ENCODE measurements at regions not wholly inside any gene's neighbourhood (a gene's known extent, or its start where the extent isn't known, plus 50 kb on each side); places are given as distances from the start of the nearest gene placed in this dataset.

DNA sequence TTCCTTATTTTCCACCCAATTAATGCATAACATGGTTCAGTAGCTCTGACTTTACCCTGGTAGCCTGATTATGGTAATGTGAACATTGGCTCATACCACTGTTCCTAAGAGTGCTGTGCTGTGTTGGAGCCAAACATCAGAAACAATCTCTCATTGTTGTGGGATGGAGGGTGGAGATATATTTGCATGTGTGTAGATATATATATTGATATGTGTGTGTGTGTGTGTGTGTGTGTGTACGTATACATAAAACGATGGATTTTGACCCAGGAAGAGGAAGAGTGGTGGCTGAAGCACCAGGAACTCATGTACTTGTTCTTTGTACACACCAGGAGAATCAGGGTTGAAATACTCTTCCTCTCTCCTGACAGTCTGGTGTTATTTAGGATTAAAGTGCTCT, 247.7 kb downstream of the IL15 start:
- H3K4me1 Mint-ChIP-seq (ENCODE audit: low read depth, unreplicated experiment), result no peaks in the 10 kb centered on the region
- H2AFZ ChIP-seq (ENCODE audit: low read depth, low read length), result no peak overlapping the region
- no peaks in the 10 kb centered on the region for H3K9me3 Mint-ChIP-seq (ENCODE audit: unreplicated experiment)

DNA sequence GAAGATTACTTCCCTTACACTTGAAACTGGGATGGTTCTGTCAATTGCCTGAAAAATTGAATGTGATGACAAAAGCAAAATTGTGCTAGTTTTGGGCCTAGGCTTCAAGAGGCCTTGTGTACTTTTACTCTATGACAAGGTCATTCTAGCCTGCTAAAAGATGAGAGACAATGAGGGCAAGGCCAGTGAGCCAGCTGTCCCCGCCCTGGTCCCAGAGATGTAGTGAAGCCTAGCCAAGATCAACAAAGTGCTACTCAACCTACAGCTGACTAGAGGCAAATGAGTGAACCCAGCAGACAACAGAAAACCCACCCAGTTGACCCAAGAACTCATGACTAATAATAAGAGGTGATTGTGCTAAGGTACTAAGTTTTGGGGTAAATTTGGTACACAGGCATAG, 248.7 kb downstream of the IL15 start:
- H3K4me3 ChIP-seq (ENCODE audit: insufficient read depth, low read depth, low read length), result no peak overlapping the region
- no peak overlapping the region for H3K4me2 ChIP-seq (ENCODE audit: low read length)
- H4K20me1 ChIP-seq (ENCODE audit: insufficient read depth, low read length), result no peaks in the 10 kb centered on the region
- no peak for TF ChIP-seq EZH2 (IDR thresholded peaks at IDR 0.05; ENCODE audit: insufficient read depth, low read length)
- TF ChIP-seq, protein P1, sequence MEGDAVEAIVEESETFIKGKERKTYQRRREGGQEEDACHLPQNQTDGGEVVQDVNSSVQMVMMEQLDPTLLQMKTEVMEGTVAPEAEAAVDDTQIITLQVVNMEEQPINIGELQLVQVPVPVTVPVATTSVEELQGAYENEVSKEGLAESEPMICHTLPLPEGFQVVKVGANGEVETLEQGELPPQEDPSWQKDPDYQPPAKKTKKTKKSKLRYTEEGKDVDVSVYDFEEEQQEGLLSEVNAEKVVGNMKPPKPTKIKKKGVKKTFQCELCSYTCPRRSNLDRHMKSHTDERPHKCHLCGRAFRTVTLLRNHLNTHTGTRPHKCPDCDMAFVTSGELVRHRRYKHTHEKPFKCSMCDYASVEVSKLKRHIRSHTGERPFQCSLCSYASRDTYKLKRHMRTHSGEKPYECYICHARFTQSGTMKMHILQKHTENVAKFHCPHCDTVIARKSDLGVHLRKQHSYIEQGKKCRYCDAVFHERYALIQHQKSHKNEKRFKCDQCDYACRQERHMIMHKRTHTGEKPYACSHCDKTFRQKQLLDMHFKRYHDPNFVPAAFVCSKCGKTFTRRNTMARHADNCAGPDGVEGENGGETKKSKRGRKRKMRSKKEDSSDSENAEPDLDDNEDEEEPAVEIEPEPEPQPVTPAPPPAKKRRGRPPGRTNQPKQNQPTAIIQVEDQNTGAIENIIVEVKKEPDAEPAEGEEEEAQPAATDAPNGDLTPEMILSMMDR (IDR thresholded peaks at IDR 0.05; ENCODE audit: insufficient read depth, low read depth, low read length), result no peak
- no peak overlapping the region for H3K27ac Mint-ChIP-seq (ENCODE audit: unreplicated experiment)
- no peaks in the 10 kb centered on the region for H3K4me1 ChIP-seq (ENCODE audit: insufficient read depth, low read length)
- no peaks in the 10 kb centered on the region for H3K36me3 ChIP-seq (ENCODE audit: insufficient read depth, low read length)
- H3K9me3 ChIP-seq (ENCODE audit: insufficient read depth, low read depth, low read length), result no peaks in the 10 kb centered on the region
- no peaks in the 10 kb centered on the region for H3K27me3 Mint-ChIP-seq (ENCODE audit: low read depth, unreplicated experiment)
- DNase-seq (ENCODE audit: low read depth), result no peak
- H3K9me3 Mint-ChIP-seq (ENCODE audit: unreplicated experiment), result no peaks in the 10 kb centered on the region
- H3K4me1 Mint-ChIP-seq (ENCODE audit: low read depth, unreplicated experiment), result no peaks in the 10 kb centered on the region
- no peaks in the 10 kb centered on the region for H3K27me3 ChIP-seq (ENCODE audit: insufficient read depth, low read length)
- no peaks in the 10 kb centered on the region for H3K79me2 ChIP-seq (ENCODE audit: insufficient read depth, low read length)
- no peak overlapping the region for H3K9ac ChIP-seq (ENCODE audit: low read length)
- no peak overlapping the region for H2AFZ ChIP-seq (ENCODE audit: low read depth, low read length)
- no peak overlapping the region for H3K4me3 Mint-ChIP-seq (ENCODE audit: unreplicated experiment)
- peak; percentile 32 for FAIRE-seq
- no peak overlapping the region for H3K27ac ChIP-seq (ENCODE audit: low read depth, low read length)
- no peaks in the 10 kb centered on the region for H3K36me3 Mint-ChIP-seq (ENCODE audit: low read depth, unreplicated experiment)

More for the DNA sequence above, 247.7 kb downstream of the IL15 start:
- Histone ChIP-seq H3K36me3 (ENCODE audit: insufficient read depth, low read length) (no peaks in the 10 kb centered on the region), H3K4me1 (ENCODE audit: insufficient read depth, low read length) (no peaks in the 10 kb centered on the region), H3K9me3 (ENCODE audit: insufficient read depth, low read depth, low read length) (no peaks in the 10 kb centered on the region), H3K4me2 (ENCODE audit: low read length) (no peak overlapping the region), H3K9ac (ENCODE audit: low read length) (no peak overlapping the region), H4K20me1 (ENCODE audit: insufficient read depth, low read length) (no peaks in the 10 kb centered on the region), H3K4me3 (ENCODE audit: insufficient read depth, low read depth, low read length) (no peak overlapping the region), H3K79me2 (ENCODE audit: insufficient read depth, low read length) (no peaks in the 10 kb centered on the region), H3K27me3 (ENCODE audit: insufficient read depth, low read length) (no peaks in the 10 kb centered on the region), H3K27ac (ENCODE audit: low read depth, low read length) (no peak overlapping the region)
- Mint-ChIP-seq H3K4me3 (ENCODE audit: unreplicated experiment) (no peak overlapping the region), H3K27ac (ENCODE audit: unreplicated experiment) (no peak overlapping the region), H3K36me3 (ENCODE audit: low read depth, unreplicated experiment) (no peaks in the 10 kb centered on the region), H3K27me3 (ENCODE audit: low read depth, unreplicated experiment) (no peaks in the 10 kb centered on the region)
- DNase-seq (ENCODE audit: low read depth), result no peak
- FAIRE-seq, result no peak
- TF ChIP-seq EZH2 (IDR thresholded peaks at IDR 0.05; ENCODE audit: insufficient read depth, low read length), result no peak
- TF ChIP-seq, protein P1 (IDR thresholded peaks at IDR 0.05; ENCODE audit: insufficient read depth, low read depth, low read length), result no peak

DNA sequence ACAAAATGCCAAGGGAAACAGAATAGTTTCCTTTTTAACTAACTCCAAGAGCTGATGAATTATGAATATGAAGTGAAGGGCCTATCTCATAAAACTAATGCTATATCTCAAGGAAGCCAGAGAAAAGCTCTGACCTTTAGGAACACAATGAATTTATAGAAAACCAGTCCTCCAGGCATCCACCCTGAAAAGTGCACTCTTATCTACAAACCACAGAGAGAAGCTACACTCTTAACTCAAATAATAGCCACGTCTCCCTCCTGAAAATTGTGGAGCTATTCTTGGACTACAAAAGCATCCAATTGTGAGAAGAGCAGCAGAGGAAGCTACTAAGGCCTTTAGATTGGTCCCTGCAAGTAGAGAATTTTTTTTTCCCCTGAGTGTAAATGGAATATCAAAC, 253.9 kb downstream of the IL15 start:
- Mint-ChIP-seq H3K36me3 (ENCODE audit: low read depth, unreplicated experiment) (no peaks in the 10 kb centered on the region), H3K27me3 (ENCODE audit: low read depth, unreplicated experiment) (no peaks in the 10 kb centered on the region), H3K9me3 (ENCODE audit: unreplicated experiment) (no peaks in the 10 kb centered on the region), H3K4me3 (ENCODE audit: unreplicated experiment) (no peak overlapping the region), H3K4me1 (ENCODE audit: low read depth, unreplicated experiment) (no peaks in the 10 kb centered on the region), H3K27ac (ENCODE audit: unreplicated experiment) (no peak overlapping the region)
- Histone ChIP-seq H3K79me2 (ENCODE audit: insufficient read depth, low read length) (no peaks in the 10 kb centered on the region), H3K9me3 (ENCODE audit: insufficient read depth, low read depth, low read length) (no peaks in the 10 kb centered on the region), H3K4me1 (ENCODE audit: insufficient read depth, low read length) (no peaks in the 10 kb centered on the region), H3K36me3 (ENCODE audit: insufficient read depth, low read length) (no peaks in the 10 kb centered on the region), H3K4me3 (ENCODE audit: insufficient read depth, low read depth, low read length) (no peak overlapping the region), H3K27me3 (ENCODE audit: insufficient read depth, low read length) (no peaks in the 10 kb centered on the region), H3K9ac (ENCODE audit: low read length) (no peak overlapping the region), H3K4me2 (ENCODE audit: low read length) (no peak overlapping the region), H4K20me1 (ENCODE audit: insufficient read depth, low read length) (no peaks in the 10 kb centered on the region), H2AFZ (ENCODE audit: low read depth, low read length) (no peak overlapping the region), H3K27ac (ENCODE audit: low read depth, low read length) (no peak overlapping the region)
- FAIRE-seq, result no peak
- peak; percentile 68 for DNase-seq (ENCODE audit: low read depth)
- TF ChIP-seq EZH2 (IDR thresholded peaks at IDR 0.05; ENCODE audit: insufficient read depth, low read length), result no peak
- TF ChIP-seq, protein P1 (IDR thresholded peaks at IDR 0.05; ENCODE audit: insufficient read depth, low read depth, low read length), result no peak

Data from astrocyte (in vitro differentiated cells and primary cell).